H1 (cell line): ENCODE measurements at regions not wholly inside any gene's neighbourhood (a gene's known extent, or its start where the extent isn't known, plus 50 kb on each side); places are given as distances from the start of the nearest gene placed in this dataset.

Experiments
- CTCF ChIA-PET: fragments of 300-600 bp; sonication (Branson Sonifier 250); formaldehyde crosslinking; loops from one replicate; lab custom pipeline; 2021; ENCODE audit not compliant: partially characterized antibody; lab: Charles Lee
- POLR2A ChIA-PET: fragments of 300-600 bp; sonication (Branson Sonifier 250); formaldehyde crosslinking; loops from one replicate; lab custom pipeline; 2021; ENCODE audit warnings: inconsistent platforms; ENCODE audit not compliant: partially characterized antibody; lab: Charles Lee
- DNase-seq, 2 experiments: peaks; one replicate each; pipeline versions ENCODE4 v3.0.0 to v3.0.0-alpha.2; 2010 to 2022; ENCODE audit warnings: low spot score in 2 of 2, low read depth in 1 of 2, mixed read lengths in 1 of 2
- FAIRE-seq: peaks from 2 replicates; lab custom pipeline; 2011; peaks lifted over from hg19 to GRCh38; lab: Jason Lieb, UNC
- H2AFZ ChIP-seq: 2 replicates; pipeline ENCODE4 v1.8.1; 2012; ENCODE audit warnings: low read length, inconsistent platforms
- H2AK5ac ChIP-seq: 2 replicates; pipeline ENCODE4 v1.6.1; 2013; ENCODE audit warnings: low read depth, low read length
- H2BK120ac ChIP-seq: replicated peaks from 2 replicates; pipeline ENCODE3; 2013; ENCODE audit warnings: low read depth, low read length, inconsistent platforms
- H2BK12ac ChIP-seq: 2 replicates; pipeline ENCODE4 v1.6.1; 2013; ENCODE audit warnings: low read depth, low read length
- H2BK15ac ChIP-seq: 2 replicates; pipeline ENCODE4 v1.6.1; 2013; ENCODE audit warnings: low read length
- H2BK20ac ChIP-seq: 2 replicates; pipeline ENCODE4 v1.6.1; 2013; ENCODE audit warnings: low read length
- H2BK5ac ChIP-seq: 2 replicates; pipeline ENCODE4 v1.6.1; 2013; ENCODE audit warnings: low read depth, low read length
- H3K14ac ChIP-seq: 2 replicates; pipeline ENCODE4 v1.6.1; 2013; ENCODE audit warnings: inconsistent platforms; ENCODE audit not compliant: insufficient read length
- H3K18ac ChIP-seq: 2 replicates; pipeline ENCODE4 v1.6.1; 2013; ENCODE audit warnings: low read length; ENCODE audit errors: extremely low read depth
- H3K23ac ChIP-seq: 2 replicates; pipeline ENCODE4 v1.6.1; 2013; ENCODE audit warnings: inconsistent platforms; ENCODE audit not compliant: insufficient read length
- H3K23me2 ChIP-seq: 2 replicates; pipeline ENCODE4 v1.6.1; 2013; ENCODE audit warnings: low read depth, low read length
- H3K27ac ChIP-seq: 2 replicates; pipeline ENCODE4 v1.6.1; 2011; ENCODE audit warnings: low read depth, low read length, inconsistent platforms
- H3K27me3 ChIP-seq, 4 experiments: replicated peaks in 1 of 4; 1 replicate in 1 of 4; 2 replicates in 3 of 4; pipeline versions ENCODE4 v1.6.1 to v1.8.1; 2011 to 2013; ENCODE audit warnings: low read length in 3 of 4, mild to moderate bottlenecking in 3 of 4, inconsistent platforms in 2 of 4, mixed read lengths in 2 of 4, moderate library complexity in 1 of 4; ENCODE audit not compliant: control insufficient read depth in 3 of 4, insufficient read depth in 3 of 4; ENCODE audit errors: extremely low read depth in 1 of 4
- H3K36me3 ChIP-seq, 4 experiments: 2 replicates each; pipeline versions ENCODE4 v1.6.1 to v1.8.1; 2011 to 2013; ENCODE audit warnings: mild to moderate bottlenecking in 4 of 4, low read length in 3 of 4, moderate library complexity in 2 of 4, control low read depth in 1 of 4, inconsistent platforms in 1 of 4; ENCODE audit not compliant: insufficient read depth in 4 of 4, control insufficient read depth in 2 of 4
- H3K4ac ChIP-seq: replicated peaks from 2 replicates; pipeline ENCODE3; 2013; ENCODE audit warnings: low read length, low read depth, mixed read lengths, inconsistent platforms; ENCODE audit not compliant: insufficient read length
- H3K4me1 ChIP-seq, 4 experiments: replicated peaks in 1 of 4; 1 replicate in 1 of 4; 2 replicates in 3 of 4; pipeline versions ENCODE4 v1.6.1 to v1.8.1; 2011 to 2013; ENCODE audit warnings: low read length in 3 of 4, inconsistent platforms in 2 of 4, mixed read lengths in 1 of 4; ENCODE audit not compliant: insufficient read depth in 4 of 4, control insufficient read depth in 3 of 4
- H3K4me2 ChIP-seq, 2 experiments: 2 replicates each; pipeline versions ENCODE4 v1.6.1 to v1.8.1; 2011 to 2013; ENCODE audit warnings: low read depth in 2 of 2, low read length in 2 of 2, control low read depth in 1 of 2, inconsistent platforms in 1 of 2, mild to moderate bottlenecking in 1 of 2; ENCODE audit not compliant: insufficient read depth in 1 of 2
- H3K4me3 ChIP-seq, 4 experiments: fragments of 200-600, 300-600 bp in 1 of 4; sonication (generic), shearing (Covaris generic), sonication (Bioruptor Twin) in 1 of 4; 2 replicates each; pipeline versions ENCODE4 v1.5.1 to v1.8.1; 2011 to 2016; ENCODE audit warnings: low read length in 4 of 4, low read depth in 3 of 4, control low read depth in 2 of 4, inconsistent platforms in 2 of 4, mild to moderate bottlenecking in 2 of 4, mixed read lengths in 1 of 4, moderate library complexity in 1 of 4; ENCODE audit not compliant: insufficient read depth in 2 of 4; ENCODE audit errors: extremely low read depth in 1 of 4
- H3K56ac ChIP-seq: replicated peaks from 2 replicates; pipeline ENCODE3; 2013; ENCODE audit warnings: low read depth, mild to moderate bottlenecking, mixed read lengths, low read length, inconsistent platforms; ENCODE audit not compliant: insufficient read length
- H3K79me1 ChIP-seq: 2 replicates; pipeline ENCODE4 v1.6.1; 2013; ENCODE audit warnings: low read depth, low read length, control low read depth
- H3K79me2 ChIP-seq, 2 experiments: 2 replicates each; pipeline versions ENCODE4 v1.6.1 to v1.8.1; 2012 to 2013; ENCODE audit warnings: low read length in 2 of 2, mild to moderate bottlenecking in 2 of 2, inconsistent platforms in 1 of 2; ENCODE audit not compliant: insufficient read depth in 2 of 2, control insufficient read depth in 1 of 2
- H3K9ac ChIP-seq, 4 experiments: replicated peaks in 1 of 4; 1 replicate in 1 of 4; 2 replicates in 3 of 4; pipeline versions ENCODE4 v1.6.1 to v1.8.1; 2011 to 2013; ENCODE audit warnings: low read depth in 3 of 4, low read length in 3 of 4, control low read depth in 2 of 4, mild to moderate bottlenecking in 2 of 4, moderate library complexity in 2 of 4, inconsistent platforms in 1 of 4; ENCODE audit errors: extremely low read depth in 1 of 4
- H3K9me3 ChIP-seq, 2 experiments: 2 replicates each; pipeline versions ENCODE4 v1.6.1 to v1.8.1; 2012 to 2013; ENCODE audit warnings: mild to moderate bottlenecking in 2 of 2, moderate library complexity in 2 of 2, control low read depth in 1 of 2, inconsistent platforms in 1 of 2, low read depth in 1 of 2, low read length in 1 of 2, mixed read lengths in 1 of 2; ENCODE audit not compliant: insufficient read depth in 2 of 2
- H4K20me1 ChIP-seq, 2 experiments: replicated peaks in 1 of 2; 2 replicates each; pipeline versions ENCODE3 to v1.8.1; 2011 to 2013; ENCODE audit warnings: inconsistent platforms in 2 of 2, low read length in 2 of 2, mild to moderate bottlenecking in 1 of 2; ENCODE audit not compliant: insufficient read depth in 2 of 2, control insufficient read depth in 1 of 2
- H4K5ac ChIP-seq: 2 replicates; pipeline ENCODE4 v1.6.1; 2013; ENCODE audit warnings: low read length, low read depth, mixed read lengths, inconsistent platforms; ENCODE audit not compliant: insufficient read length
- H4K8ac ChIP-seq: 2 replicates; pipeline ENCODE4 v1.8.0; 2013; ENCODE audit warnings: mild to moderate bottlenecking, moderate library complexity, low read length, inconsistent platforms; ENCODE audit not compliant: insufficient read depth; ENCODE audit errors: extremely low read depth
- H4K91ac ChIP-seq: replicated peaks from 2 replicates; pipeline ENCODE3; 2013; ENCODE audit warnings: low read length, mixed read lengths, inconsistent platforms; ENCODE audit not compliant: insufficient read length
- ASH2L ChIP-seq: fragments of 200-600, 300-600 bp; sonication (generic); IDR thresholded peaks from one replicate; pipeline ENCODE4 v1.7.1; 2017; ENCODE audit warnings: low read length
- BCL11A ChIP-seq, 2 experiments: IDR thresholded peaks; one replicate each; pipeline ENCODE4 v1.6.1; 2011; ENCODE audit warnings: low read depth in 2 of 2, low read length in 2 of 2, mild to moderate bottlenecking in 2 of 2
- BRCA1 ChIP-seq: IDR thresholded peaks from 2 replicates; pipeline ENCODE4 v1.6.1; 2012; ENCODE audit warnings: low read depth, low read length, improper control_type of control experiment
- CBX8 ChIP-seq: fragments of 300-800, 300-1000 bp; sonication (generic); IDR thresholded peaks from 2 replicates; pipeline ENCODE4 v1.7.1; 2016; ENCODE audit warnings: low read depth, low read length, borderline replicate concordance
- CHD1 ChIP-seq: IDR thresholded peaks from 2 replicates; pipeline ENCODE4 v1.6.1; 2012; ENCODE audit warnings: low read depth, low read length, improper control_type of control experiment
- CTBP2 ChIP-seq: IDR thresholded peaks from 2 replicates; pipeline ENCODE4 v1.7.0; 2011; ENCODE audit warnings: borderline replicate concordance, mild to moderate bottlenecking, moderate library complexity, mixed read lengths, low read length; ENCODE audit not compliant: insufficient read depth, insufficient read length
- GTF2F1 ChIP-seq: IDR thresholded peaks from 2 replicates; pipeline ENCODE4 v1.6.1; 2012; ENCODE audit warnings: low read depth, low read length, improper control_type of control experiment, borderline replicate concordance
- JUN ChIP-seq: IDR thresholded peaks from 2 replicates; pipeline ENCODE4 v1.6.1; 2011; ENCODE audit warnings: low read depth, mild to moderate bottlenecking, improper control_type of control experiment, low read length
- PHF8 ChIP-seq: fragments of 200-600 bp; sonication (generic); conservative IDR thresholded peaks from 2 replicates; pipeline ENCODE4 v1.7.1; 2012; ENCODE audit warnings: low read depth, mild to moderate bottlenecking, inconsistent platforms, low read length, moderate library complexity
- RBBP5 ChIP-seq: IDR thresholded peaks from 2 replicates; pipeline ENCODE4 v1.7.1; 2012; ENCODE audit warnings: low read depth, mild to moderate bottlenecking, inconsistent platforms, low read length, moderate library complexity, borderline replicate concordance
- RXRA ChIP-seq: IDR thresholded peaks from 2 replicates; pipeline ENCODE4 v1.6.1; 2011; ENCODE audit warnings: low read depth, mild to moderate bottlenecking, low read length, moderate library complexity; ENCODE audit not compliant: insufficient read depth
- SRF ChIP-seq: IDR thresholded peaks from 2 replicates; pipeline ENCODE4 v1.6.1; 2011; ENCODE audit warnings: mild to moderate bottlenecking, low read depth, low read length, moderate library complexity
- SUZ12 ChIP-seq: fragments of 200-600 bp; sonication (generic); IDR thresholded peaks from 2 replicates; pipeline ENCODE4 v1.6.1; 2012; ENCODE audit warnings: mild to moderate bottlenecking, inconsistent platforms, low read length, moderate library complexity, mixed read lengths
- WGBS, 2 experiments: shearing (Covaris generic) in 1 of 2; methylation state at CpG; one replicate each; pipeline versions ENCODE4 v1.1.6 to v1.1.7; 2013 to 2015; ENCODE audit warnings: low lambda C conversion rate in 2 of 2, mixed read lengths in 2 of 2, inconsistent platforms in 1 of 2, low coverage in 1 of 2, missing lambda C conversion rate in 1 of 2; ENCODE audit not compliant: insufficient replicate concordance in 2 of 2, insufficient coverage in 1 of 2, insufficient read length in 1 of 2; ENCODE audit errors: extremely low coverage in 1 of 2, missing lambda C conversion rate in 1 of 2; 5-methylcytosine and 5-hydroxymethylcytosine counted together

GRCh38 chr5:175281257-175281656 is 162.7 kb downstream of the DRD1 start:
- Histone ChIP-seq H3K4me2 (no peak overlapping the region), H3K4me3 (no peak overlapping the region), H2BK20ac (no peak overlapping the region), H3K4me1 (no peaks in the 10 kb centered on the region), H2AFZ (no peak overlapping the region), H3K79me2 (no peaks in the 10 kb centered on the region), H2BK15ac (no peak overlapping the region), H4K20me1 (no peaks in the 10 kb centered on the region), H3K23me2 (no peaks in the 10 kb centered on the region), H3K56ac (no peak overlapping the region), H3K36me3 (no peaks in the 10 kb centered on the region), H3K4ac (no peak overlapping the region), H4K8ac (no peak overlapping the region), H3K23ac (no peak overlapping the region), H2AK5ac (no peak overlapping the region), H3K14ac (no peak overlapping the region), H3K27me3 (no peaks in the 10 kb centered on the region), H4K91ac (no peak overlapping the region), H4K5ac (no peak overlapping the region), H3K18ac (no peak overlapping the region), H3K79me1 (no peaks in the 10 kb centered on the region), H3K9ac (no peak overlapping the region), H3K9me3 (no peaks in the 10 kb centered on the region), H3K27ac (no peak overlapping the region), H2BK120ac (no peak overlapping the region), H2BK5ac (no peak overlapping the region), H2BK12ac (no peak overlapping the region)
- no peak for DNase-seq
- CTCF ChIA-PET = interaction anchor here (0.7 to 1.5 kb wide), 3 partner anchors 41 to 88 kb away, joined by 3 to 4 read pairs (median 3); no protein-coding TSS in a partner anchor
- no peak for TF ChIP-seq CBX8
- TF ChIP-seq JUN = no peak
- TF ChIP-seq ASH2L = no peak
- TF ChIP-seq BCL11A (IDR thresholded peaks at IDR 0.05; ENCODE audit: low read depth in 2 of 2, low read length in 2 of 2) = no peak
- no peak for TF ChIP-seq CTBP2
- TF ChIP-seq RXRA = no peak
- no peak for TF ChIP-seq SRF
- no peak for TF ChIP-seq RBBP5
- TF ChIP-seq SUZ12 = no peak
- no peak for TF ChIP-seq PHF8
- no peak for TF ChIP-seq GTF2F1
- TF ChIP-seq CHD1 = no peak
- no peak for TF ChIP-seq BRCA1
- FAIRE-seq = no peak
- WGBS, 2 experiments = 68% methylated on average over 4 of the region's 4 CpGs; no CpG with 5 or more reads in 1 of the 2 experiments
- POLR2A ChIA-PET = no interaction called here
